ENCODE measurements at regions not wholly inside any gene's neighbourhood (a gene's known extent, or its start where the extent isn't known, plus 50 kb on each side); places are given as distances from the start of the nearest gene placed in this dataset.

- no peak for TF ChIP-seq ZNF462 (CRISPR knock-in tag; IDR thresholded peaks at IDR 0.05)
Observed at GRCh38 chr12:23127701-23128100, 502.7 kb downstream of the ETNK1 start (continued).

- H3F3A ChIP-seq (replicated peaks; ENCODE audit: low read depth) = no peaks in the 10 kb centered on the region
- H3K9me3 Mint-ChIP-seq = no peaks in the 10 kb centered on the region
- ATAC-seq (peak; percentile 71), DNase-seq (ENCODE audit: low spot score) (no peak)
- H3K4me2 ChIP-seq = peak overlapping the region; percentile 25
- H3K27me3 ChIP-seq (ENCODE audit: insufficient read depth) = no peaks in the 10 kb centered on the region
- peaks cover 22% of the 10 kb centered on the region for H3K4me1 Mint-ChIP-seq
- H3K36me3 ChIP-seq (ENCODE audit: insufficient read depth) = no peaks in the 10 kb centered on the region
- H3K4me1 ChIP-seq (ENCODE audit: insufficient read depth) = peaks cover 28% of the 10 kb centered on the region
- peak overlapping the region; percentile 15; the same call in 1 of the 2 replicates for H3K27ac ChIP-seq (ENCODE audit: low read depth)
- H4K20me1 ChIP-seq (replicated peaks; ENCODE audit: insufficient read depth) = no peaks in the 10 kb centered on the region
- 0 out of 2 replicates have a peak overlapping the region, but pooled peaks have one; percentile 8 for H3K4me3 ChIP-seq
- peak overlapping the region; percentile 47; the same call in 1 of the 2 replicates for H3K27ac Mint-ChIP-seq
- H3K9me2 ChIP-seq (ENCODE audit: insufficient read depth) = no peaks in the 10 kb centered on the region
- no peaks in the 10 kb centered on the region for H3K36me3 Mint-ChIP-seq (ENCODE audit: low read depth)
- no peak overlapping the region for H3K4me3 Mint-ChIP-seq
- no peaks in the 10 kb centered on the region for H3K27me3 Mint-ChIP-seq (ENCODE audit: insufficient read depth, low read depth, poor library complexity)
- no peaks in the 10 kb centered on the region for H3K79me2 ChIP-seq (replicated peaks; ENCODE audit: insufficient read depth)
- no peak overlapping the region for H2AFZ ChIP-seq
- TF ChIP-seq EZH2 (IDR thresholded peaks at IDR 0.05; ENCODE audit: low read depth, unreplicated experiment) (no peak), REST (IDR thresholded peaks at IDR 0.05; ENCODE audit: unreplicated experiment) (no peak), CREB1 (CRISPR knock-in tag; IDR thresholded peaks at IDR 0.05; ENCODE audit: low read depth) (no peak), NANOG (IDR thresholded peaks at IDR 0.05; ENCODE audit: borderline replicate concordance) (no peak), STAT1 (IDR thresholded peaks at IDR 0.05; ENCODE audit: unreplicated experiment) (no peak), CTCF (conservative IDR thresholded peaks at IDR 0.05; ENCODE audit: low read depth in 2 of 2) (no peak)
Observed at GRCh38 chr12:23128462-23128861, 503.5 kb downstream of the ETNK1 start.

Data from GM23338 (cell line).